Activated CD4-positive, alpha-beta T cell treated with anti-CD3 and anti-CD28 coated beads, Interleukin-2, Interleukin-4, amounts not matched to agents 100 ng/mL and 50 ng/mL, durations not matched to agents 16 hours and 8 hours (primary cell): ENCODE measurements at regions not wholly inside any gene's neighbourhood (a gene's known extent, or its start where the extent isn't known, plus 50 kb on each side); places are given as distances from the start of the nearest gene placed in this dataset.

Experiments used
- DNase-seq: peaks from one replicate; pipeline ENCODE4 v3.0.0-alpha.2; 2020; ENCODE audit warnings: low spot score

GRCh38 chr22:49586873-49587272, 240.8 kb downstream of the BRD1 start:
- no peak for DNase-seq

GRCh38 chr22:49586244-49586748, 241.4 kb downstream of the BRD1 start:
- no peak for DNase-seq

GRCh38 chr22:49585461-49586243, 242.0 kb downstream of the BRD1 start:
- no peak for DNase-seq

GRCh38 chr22:49583886-49584505, 243.7 kb downstream of the BRD1 start:
- DNase-seq: no peak

GRCh38 chr22:49583341-49583740, 244.3 kb downstream of the BRD1 start:
- no peak for DNase-seq

GRCh38 chr22:49582678-49583077, 245.0 kb downstream of the BRD1 start:
- DNase-seq: no peak

GRCh38 chr22:49582181-49582580, 245.5 kb downstream of the BRD1 start:
- DNase-seq: no peak

- no peak for DNase-seq
These were observed 247.6 kb downstream of the BRD1 start for GRCh38 chr22:49580024-49580423.

GRCh38 chr22:49577168-49578060, 250.3 kb downstream of the BRD1 start:
- no peak for DNase-seq

GRCh38 chr22:49576241-49577141, 251.2 kb downstream of the BRD1 start:
- DNase-seq: no peak

- DNase-seq: no peak
These were observed 252.0 kb downstream of the BRD1 start for GRCh38 chr22:49575703-49576081.

- DNase-seq: no peak
These were observed 252.6 kb downstream of the BRD1 start for GRCh38 chr22:49574881-49575702.

- DNase-seq: no peak
These were observed 253.3 kb downstream of the BRD1 start for GRCh38 chr22:49574205-49574880.

- DNase-seq: no peak
These were observed 254.4 kb downstream of the BRD1 start for GRCh38 chr22:49573109-49573765.

GRCh38 chr22:49571326-49571725, 256.3 kb downstream of the BRD1 start:
- DNase-seq: no peak

- no peak for DNase-seq
These were observed 257.4 kb downstream of the BRD1 start for GRCh38 chr22:49570032-49570848.

GRCh38 chr22:49569286-49570031, 258.2 kb downstream of the BRD1 start:
- no peak for DNase-seq

- DNase-seq: no peak
These were observed 258.9 kb downstream of the BRD1 start for GRCh38 chr22:49568751-49569285.
